Epithelial cell of prostate (primary cell): ENCODE measurements at regions not wholly inside any gene's neighbourhood (a gene's known extent, or its start where the extent isn't known, plus 50 kb on each side); places are given as distances from the start of the nearest gene placed in this dataset.
"Not testable (repeated sequence)": the region's sequence is repeated elsewhere in the genome, so short reads cannot be mapped to it uniquely, and the experiment has no call there.

Experiments used
- DNase-seq: peaks from one replicate; pipeline ENCODE4 v3.0.0-alpha.2; 2011; ENCODE audit warnings: low read depth, low spot score
- H3K27ac ChIP-seq: fragments of 450-650 bp; 2 replicates; pipeline ENCODE4 v1.5.1; 2017; ENCODE audit warnings: mild to moderate bottlenecking

GRCh38 chr2:83253848-83254247, 1205.2 kb downstream of the SUCLG1 start:
- H3K27ac ChIP-seq = no peak overlapping the region
- no peak for DNase-seq

- no peak overlapping the region for H3K27ac ChIP-seq
- DNase-seq = no peak
These were observed 1207.7 kb downstream of the SUCLG1 start for GRCh38 chr2:83251321-83251872.

DNA sequence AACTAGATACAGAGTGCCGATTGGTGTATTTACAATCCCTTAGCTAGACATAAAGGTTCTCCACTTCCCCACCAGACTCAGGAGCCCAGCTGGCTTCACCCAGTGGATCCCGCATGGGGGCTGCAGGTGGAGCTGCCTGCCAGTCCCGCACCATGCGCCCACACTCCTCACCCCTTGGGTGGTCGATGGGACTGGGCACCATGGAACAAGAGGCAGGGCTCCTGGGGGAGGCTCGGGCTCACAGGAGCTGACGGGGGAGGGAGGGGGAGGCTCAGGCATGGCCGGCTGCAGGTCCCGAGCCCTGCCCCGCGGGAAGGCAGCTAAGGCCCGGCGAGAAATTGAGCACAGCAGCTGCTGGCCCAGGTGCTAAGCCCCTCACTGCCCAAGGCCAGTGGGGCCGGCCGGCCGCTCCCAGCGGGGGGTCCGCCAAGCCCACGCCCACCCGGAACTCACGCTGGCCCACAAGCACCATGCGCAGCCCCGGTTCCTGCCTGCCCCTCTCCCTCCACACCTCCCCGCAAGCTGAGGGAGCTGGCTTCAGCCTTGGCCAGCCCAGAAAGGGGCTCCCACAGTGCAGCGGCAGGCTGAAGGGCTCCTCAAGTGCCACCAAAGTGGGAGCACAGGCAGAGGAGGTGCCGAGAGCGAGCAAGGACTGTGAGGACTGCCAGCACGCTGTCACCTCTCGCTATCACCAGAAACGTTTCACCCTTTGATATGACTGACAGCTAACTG, 1213.1 kb downstream of the SUCLG1 start:
- not testable (repeated sequence) for DNase-seq, H3K27ac ChIP-seq

DNA sequence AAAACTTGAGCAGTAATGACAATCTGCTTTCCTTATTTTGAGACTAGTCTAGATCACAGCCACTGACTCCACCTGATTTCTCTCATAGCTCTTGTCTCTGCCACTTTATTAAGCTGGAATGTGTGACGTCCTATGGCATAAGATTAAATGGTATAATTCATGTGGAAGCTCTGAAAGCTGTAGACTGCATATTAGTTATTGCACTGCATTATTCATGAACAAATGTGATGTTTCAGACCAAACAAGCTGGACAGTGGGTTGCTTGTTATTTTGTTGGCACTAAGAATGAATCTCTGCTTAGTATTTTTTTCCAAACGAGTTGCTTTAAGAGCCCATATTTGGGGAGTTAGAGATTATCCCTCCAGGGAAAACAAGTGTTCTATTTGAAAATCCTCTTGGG, 1218.5 kb downstream of the SUCLG1 start:
- DNase-seq = no peak
- H3K27ac ChIP-seq = no peak overlapping the region

DNA sequence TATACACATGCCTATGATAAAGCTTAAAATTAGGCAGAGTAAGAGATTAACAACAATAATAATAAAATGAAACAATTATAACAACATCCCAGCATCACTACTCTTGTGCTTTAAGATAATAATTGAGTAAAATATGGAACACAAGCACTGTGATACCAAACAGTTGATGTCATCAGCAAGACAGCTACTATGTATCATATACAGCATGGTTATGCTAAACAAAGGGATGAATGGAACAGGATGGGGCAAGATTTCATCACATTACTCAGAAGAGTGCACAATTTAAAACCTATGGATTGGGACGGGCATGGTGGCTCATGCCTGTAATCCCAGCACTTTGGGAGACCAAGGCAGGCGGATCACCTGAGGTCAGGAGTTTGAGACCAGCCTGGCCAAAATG, 1221.0 kb downstream of the SUCLG1 start:
- no peak for DNase-seq
- no peak overlapping the region for H3K27ac ChIP-seq

- no peak overlapping the region for H3K27ac ChIP-seq
- no peak for DNase-seq
These were observed 1224.8 kb downstream of the SUCLG1 start for GRCh38 chr2:83234246-83234645.

DNA sequence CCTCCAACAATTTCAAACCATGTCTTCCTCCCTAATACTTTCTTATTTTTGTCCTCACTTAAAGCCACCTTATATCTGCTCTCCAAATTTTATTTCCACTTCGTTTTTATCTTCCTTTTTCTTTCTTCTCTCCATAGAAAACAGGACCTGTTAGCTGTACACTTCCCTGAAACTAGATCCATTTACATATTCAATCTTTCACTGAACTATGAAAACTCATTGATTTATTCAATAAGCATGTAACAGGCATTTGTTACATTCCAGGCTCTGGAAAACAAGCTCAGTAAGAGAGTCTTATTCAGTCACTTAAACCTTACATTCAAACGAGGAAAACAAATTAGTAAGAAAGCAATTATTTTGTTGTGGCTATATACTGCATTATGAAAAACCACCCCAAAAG, 1225.3 kb downstream of the SUCLG1 start:
- DNase-seq = no peak
- H3K27ac ChIP-seq = no peak overlapping the region

- DNase-seq = no peak
- H3K27ac ChIP-seq = no peak overlapping the region
These were observed 1225.8 kb downstream of the SUCLG1 start for GRCh38 chr2:83233326-83233725.

DNA sequence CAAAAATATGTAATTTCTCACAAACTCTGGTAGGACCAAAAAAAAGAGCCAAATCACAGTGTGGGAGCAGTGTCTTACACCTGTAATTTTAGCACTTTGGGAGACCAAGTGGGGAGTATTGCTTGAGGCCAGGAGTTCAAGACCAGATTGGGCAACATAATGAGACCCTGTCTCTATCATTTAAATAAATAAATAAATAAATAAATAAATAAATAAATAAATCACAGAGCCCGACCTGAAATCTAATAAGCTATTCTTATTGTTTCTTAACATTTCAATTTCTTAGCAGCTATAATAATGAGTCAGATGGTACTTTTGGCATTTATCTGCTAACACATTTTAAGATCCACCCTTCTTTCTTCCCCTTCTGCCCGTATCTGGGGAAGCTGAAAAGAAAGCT, 1229.6 kb downstream of the SUCLG1 start:
- no peak for DNase-seq
- no peak overlapping the region for H3K27ac ChIP-seq

DNA sequence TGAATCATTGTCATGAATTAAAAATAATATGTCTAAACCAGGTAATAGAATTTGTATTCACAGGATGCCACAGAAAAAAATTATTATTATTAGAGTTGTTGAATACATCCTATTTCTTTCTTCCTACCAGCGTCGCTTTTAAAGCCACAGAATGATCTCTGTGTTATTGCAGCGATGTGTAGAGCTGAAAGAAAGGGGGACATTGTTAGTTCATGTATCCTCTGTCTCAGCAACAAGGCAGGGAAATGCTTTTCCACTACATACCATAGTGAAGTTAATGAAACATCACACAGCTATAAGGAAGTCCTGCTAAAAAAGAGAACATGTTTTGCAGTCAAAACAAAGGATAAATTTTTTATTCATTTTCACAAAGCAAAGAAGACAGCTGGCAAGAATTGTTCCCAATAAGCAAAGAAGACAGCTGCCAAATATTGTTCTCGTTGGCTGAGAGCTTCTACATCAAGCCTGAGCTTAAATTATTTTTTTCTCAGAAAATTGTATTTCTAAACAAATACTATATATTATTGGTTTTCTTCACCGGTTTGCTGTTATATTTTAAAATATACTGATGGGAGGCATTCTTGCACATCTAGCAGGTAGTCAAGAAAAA, 1234.4 kb downstream of the SUCLG1 start:
- H3K27ac ChIP-seq = no peak overlapping the region
- DNase-seq = no peak

- no peak overlapping the region for H3K27ac ChIP-seq
- no peak for DNase-seq
These were observed 1237.8 kb downstream of the SUCLG1 start for GRCh38 chr2:83221258-83221657.

GRCh38 chr2:83217854-83218253, 1241.2 kb downstream of the SUCLG1 start:
- no peak overlapping the region for H3K27ac ChIP-seq
- no peak for DNase-seq

- peak; percentile 3 for DNase-seq
- no peak overlapping the region for H3K27ac ChIP-seq
These were observed 1262.9 kb downstream of the SUCLG1 start for GRCh38 chr2:83196225-83196624.

GRCh38 chr2:83191316-83191715, 1267.8 kb downstream of the SUCLG1 start:
- H3K27ac ChIP-seq = no peak overlapping the region
- DNase-seq = no peak

DNA sequence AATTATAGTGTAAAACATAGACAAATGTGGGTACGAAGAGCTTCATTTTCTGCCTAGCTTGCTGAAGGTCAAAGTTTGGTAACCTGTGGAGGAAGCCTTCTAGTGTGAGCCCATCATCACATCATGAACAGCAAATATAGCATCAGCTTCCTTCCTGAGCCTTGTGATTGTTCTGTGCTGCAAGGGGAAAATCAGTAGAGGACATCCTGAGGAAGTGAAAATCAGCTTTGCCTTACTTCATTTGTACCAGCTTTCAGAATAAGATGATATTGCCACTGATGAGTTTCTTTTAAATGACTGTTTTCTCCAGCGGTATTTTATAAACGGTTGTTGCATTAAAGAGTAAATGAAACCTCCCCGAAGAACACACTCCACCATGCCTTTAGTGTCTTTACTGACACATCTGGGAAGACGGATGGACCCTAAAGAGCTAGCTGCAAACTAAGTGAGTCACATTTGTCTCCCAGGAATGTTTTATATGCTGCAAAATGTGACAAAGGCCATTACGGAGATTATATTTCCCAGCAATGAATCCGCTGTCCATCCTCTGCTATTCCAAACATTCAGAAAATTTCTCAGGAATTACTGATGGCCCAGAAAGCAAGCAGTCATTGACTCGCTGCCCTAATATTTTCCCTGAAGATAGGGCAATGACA, 1272.8 kb downstream of the SUCLG1 start:
- no peak overlapping the region for H3K27ac ChIP-seq
- no peak for DNase-seq

DNA sequence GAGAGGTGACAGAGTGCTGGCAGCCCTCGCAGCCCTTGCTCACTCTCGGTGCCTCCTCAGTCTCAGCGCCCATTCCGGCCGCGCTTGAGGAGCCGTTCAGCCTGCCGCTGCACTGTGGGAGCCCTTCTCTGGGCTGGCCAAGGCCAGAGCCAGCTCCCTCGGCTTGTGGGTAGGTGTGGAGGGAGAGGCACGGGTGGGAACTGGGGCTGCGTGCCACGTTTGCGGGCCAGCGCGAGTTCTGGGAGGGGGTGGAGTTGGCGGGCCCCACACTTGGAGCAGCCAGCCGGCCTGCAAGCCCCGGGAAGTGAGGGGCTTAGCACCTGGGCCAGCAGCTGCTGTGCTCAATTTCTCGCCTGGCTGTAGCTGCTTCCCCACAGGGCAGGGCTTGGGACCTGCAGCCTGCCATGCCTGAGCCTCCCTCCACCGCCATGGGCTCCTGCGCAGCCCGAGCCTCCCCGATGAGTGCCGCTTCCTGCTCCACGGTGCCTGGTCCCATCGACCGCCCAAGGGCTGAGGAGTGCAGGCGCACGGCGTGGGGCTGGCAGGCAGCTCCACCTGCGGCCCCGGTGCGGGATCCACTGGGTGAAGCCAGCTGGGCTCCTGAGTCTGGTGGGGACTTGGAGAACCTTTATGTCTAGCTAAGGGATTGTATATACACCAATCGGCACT, 1278.1 kb downstream of the SUCLG1 start:
- DNase-seq, H3K27ac ChIP-seq: not testable (repeated sequence)

DNA sequence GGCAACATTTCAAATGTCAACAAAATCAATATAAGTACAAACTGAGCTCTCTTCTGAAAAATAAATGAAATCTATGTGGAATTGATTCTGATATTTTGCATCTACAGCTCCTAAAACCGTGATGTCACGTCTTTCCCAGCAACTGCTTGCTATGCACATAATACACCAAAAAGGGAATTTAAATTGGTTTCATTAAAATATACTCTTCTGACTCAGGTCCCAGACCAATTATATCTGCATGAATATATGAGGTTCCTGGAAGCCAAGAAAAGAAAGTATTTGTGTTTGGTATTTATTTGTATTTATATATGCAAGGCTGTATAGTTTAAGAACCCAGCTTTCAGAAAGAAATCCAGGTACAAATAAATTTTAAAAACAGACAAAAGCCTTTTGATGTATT, 1282.5 kb downstream of the SUCLG1 start:
- H3K27ac ChIP-seq = no peak overlapping the region
- no peak for DNase-seq

- no peak overlapping the region for H3K27ac ChIP-seq
- no peak for DNase-seq
These were observed 1286.2 kb downstream of the SUCLG1 start for GRCh38 chr2:83172841-83173240.

DNA sequence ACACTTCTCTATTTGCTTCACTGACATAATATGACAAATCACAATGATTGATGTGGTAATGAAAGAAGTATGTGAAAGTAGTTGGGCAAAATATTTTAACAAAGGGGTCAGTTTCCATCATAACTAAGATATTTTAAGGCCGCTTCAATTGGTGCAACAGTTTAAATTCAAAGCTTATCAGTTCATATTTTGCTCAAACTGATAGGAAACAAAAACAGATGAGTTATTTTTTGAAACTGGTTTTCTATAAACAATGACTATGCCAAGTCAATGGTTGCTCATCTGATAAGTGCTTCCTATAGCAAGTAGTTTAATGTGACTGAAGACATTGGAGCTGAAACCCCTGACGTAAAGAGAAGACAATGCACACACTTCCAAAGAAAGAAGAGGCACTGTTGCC, 1290.7 kb downstream of the SUCLG1 start:
- no peak overlapping the region for H3K27ac ChIP-seq
- DNase-seq = no peak

DNA sequence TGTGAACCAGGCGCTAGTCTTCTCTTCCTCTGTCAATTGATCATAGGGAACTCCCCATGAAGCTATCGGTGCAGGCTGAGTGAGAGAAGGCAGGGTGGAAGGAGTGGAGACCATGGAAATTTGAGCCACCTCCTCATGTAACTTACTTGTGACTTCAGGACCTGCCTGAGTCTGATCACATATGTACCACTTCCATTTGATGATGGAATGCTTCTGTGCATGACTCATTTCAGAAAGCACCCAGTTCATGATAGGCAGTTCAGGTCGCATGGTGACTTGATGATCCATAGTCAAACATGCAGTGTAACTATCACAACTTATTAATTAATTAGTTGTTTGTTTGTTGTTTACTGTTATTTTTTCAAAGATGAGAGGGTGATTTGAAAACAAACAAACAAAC, 1296.7 kb downstream of the SUCLG1 start:
- DNase-seq = no peak
- H3K27ac ChIP-seq = no peak overlapping the region

- no peak overlapping the region for H3K27ac ChIP-seq
- peak; percentile 1 for DNase-seq
These were observed 1298.5 kb downstream of the SUCLG1 start for GRCh38 chr2:83160571-83160970.
